HG03025 (cell line): ENCODE measurements at regions not wholly inside any gene's neighbourhood (a gene's known extent, or its start where the extent isn't known, plus 50 kb on each side); places are given as distances from the start of the nearest gene placed in this dataset.

Experiments
- ATAC-seq: cut with Tn5 transposase; IDR thresholded peaks from one replicate; pipeline ENCODE4 v1.9.1; 2021; ENCODE audit warnings: mild to moderate bottlenecking, moderate library complexity; ENCODE audit not compliant: unreplicated experiment, low FRiP score

GRCh38 chr7:49243521-49243920 lies 319.2 kb downstream of the CDC14C start:
- ATAC-seq: no peak

- ATAC-seq: no peak
Observed at GRCh38 chr7:49244543-49244942, 320.2 kb downstream of the CDC14C start.

- no peak for ATAC-seq
Observed at GRCh38 chr7:49245062-49245461, 320.7 kb downstream of the CDC14C start.

GRCh38 chr7:49247759-49248158 lies 323.4 kb downstream of the CDC14C start:
- no peak for ATAC-seq

GRCh38 chr7:49255054-49255453 lies 330.7 kb downstream of the CDC14C start:
- ATAC-seq: no peak

GRCh38 chr7:49260538-49260937 lies 336.2 kb downstream of the CDC14C start:
- no peak for ATAC-seq

- no peak for ATAC-seq
Observed at GRCh38 chr7:49261928-49262327, 337.6 kb downstream of the CDC14C start.

- ATAC-seq: no peak
Observed at GRCh38 chr7:49264530-49264929, 340.2 kb downstream of the CDC14C start.

GRCh38 chr7:49273897-49274296 lies 349.6 kb downstream of the CDC14C start:
- no peak for ATAC-seq

GRCh38 chr7:49279891-49280290 lies 355.5 kb downstream of the CDC14C start:
- no peak for ATAC-seq

GRCh38 chr7:49287653-49288052 lies 363.3 kb downstream of the CDC14C start:
- no peak for ATAC-seq

GRCh38 chr7:49294611-49295010 lies 370.3 kb downstream of the CDC14C start:
- no peak for ATAC-seq

GRCh38 chr7:49295146-49295545 lies 370.8 kb downstream of the CDC14C start:
- ATAC-seq: no peak

GRCh38 chr7:49297958-49298357 lies 373.6 kb downstream of the CDC14C start:
- ATAC-seq: no peak

- ATAC-seq: no peak
Observed at GRCh38 chr7:49308787-49309186, 384.4 kb downstream of the CDC14C start.

GRCh38 chr7:49320083-49320482 lies 395.7 kb downstream of the CDC14C start:
- no peak for ATAC-seq

GRCh38 chr7:49321843-49322242 lies 397.5 kb downstream of the CDC14C start:
- no peak for ATAC-seq

- peak; percentile 49 for ATAC-seq
Observed at GRCh38 chr7:49322476-49322875, 398.1 kb downstream of the CDC14C start.

GRCh38 chr7:49324040-49324439 lies 399.7 kb downstream of the CDC14C start:
- no peak for ATAC-seq

- ATAC-seq: no peak
Observed at GRCh38 chr7:49324707-49325106, 400.4 kb downstream of the CDC14C start.

- no peak for ATAC-seq
Observed at GRCh38 chr7:49325571-49325970, 401.2 kb downstream of the CDC14C start.

- ATAC-seq: no peak
Observed at GRCh38 chr7:49327155-49327554, 402.8 kb downstream of the CDC14C start.

- peak; percentile 99 for ATAC-seq
Observed at GRCh38 chr7:49333180-49333881, 409.0 kb downstream of the CDC14C start.
